ENCODE measurements at regions not wholly inside any gene's neighbourhood (a gene's known extent, or its start where the extent isn't known, plus 50 kb on each side); places are given as distances from the start of the nearest gene placed in this dataset.

- DNase-seq, result no peak
- Histone ChIP-seq H4K5ac (ENCODE audit: low read depth, low read length) (no peak overlapping the region), H3K9me1 (ENCODE audit: insufficient read depth, low read length) (no peaks in the 10 kb centered on the region), H4K20me1 (ENCODE audit: insufficient read depth, low read length) (no peaks in the 10 kb centered on the region), H3K27me3 (ENCODE audit: control insufficient read depth, insufficient read depth, low read length) (no peaks in the 10 kb centered on the region; the same call in 1 of the 2 replicates), H4K91ac (ENCODE audit: insufficient read depth, low read depth, low read length) (no peak overlapping the region), H3K4me1 (ENCODE audit: control insufficient read depth, insufficient read depth, low read length) (no peaks in the 10 kb centered on the region), H3K9me3 (ENCODE audit: control insufficient read depth, insufficient read depth, low read length) (no peaks in the 10 kb centered on the region), H4K8ac (ENCODE audit: low read depth in 2 of 2, low read length in 2 of 2) (no peak overlapping the region), H2BK120ac (ENCODE audit: low read depth, low read length) (no peak overlapping the region), H3K36me3 (ENCODE audit: control insufficient read depth, insufficient read depth, low read length) (no peaks in the 10 kb centered on the region), H3K4ac (ENCODE audit: low read depth, low read length) (no peak overlapping the region), H3K56ac (ENCODE audit: extremely low read depth, insufficient read depth, low read length) (no peak overlapping the region), H3K27ac (ENCODE audit: insufficient read depth, low read length) (no peak overlapping the region), H2BK20ac (ENCODE audit: low read depth, low read length) (no peak overlapping the region), H3K9ac (ENCODE audit: low read depth, low read length) (no peak overlapping the region), H3K14ac (replicated peaks; ENCODE audit: low read depth, low read length) (no peak overlapping the region), H2AK5ac (ENCODE audit: low read depth, low read length) (no peak overlapping the region), H2AFZ (replicated peaks; ENCODE audit: low read length, poor library complexity) (no peak overlapping the region), H3K79me1 (ENCODE audit: low read depth in 1 of 2, low read length in 2 of 2) (no peaks in the 10 kb centered on the region), H2AK9ac (replicated peaks; ENCODE audit: low read depth, low read length, poor library complexity) (no peak overlapping the region), H3K18ac (ENCODE audit: low read depth, low read length) (no peak overlapping the region), H3K23ac (ENCODE audit: low read depth, low read length) (no peak overlapping the region), H2BK5ac (ENCODE audit: low read depth, low read length, poor library complexity, severe bottlenecking) (no peak overlapping the region), H3K4me3 (ENCODE audit: insufficient read depth, low read depth, low read length) (no peak overlapping the region), H2BK15ac (ENCODE audit: low read depth, low read length) (no peak overlapping the region), H3K4me2 (ENCODE audit: low read depth, low read length) (no peak overlapping the region)
- in situ Hi-C loops (cut with MboI; ENCODE audit: low sequenced_read_pairs), result no loop called here
- no TSS peak for BruUV-seq (replicated peaks)
- dilution Hi-C loops (cut with HindIII; ENCODE audit: low sequenced_read_pairs, unreplicated experiment), result no loop called here
- no CpG with 5 or more reads among the region's 1 CpG for WGBS, 2 experiments (ENCODE audit: extremely low coverage in 2 of 2, insufficient read length in 1 of 2)
- intact Hi-C loops (cut with micrococcal nuclease), result no loop called here
- no peak for TF ChIP-seq NFE2L2 (IDR thresholded peaks at IDR 0.05; ENCODE audit: low read depth, low read length)
- CTCF ChIA-PET, result no interaction called here
- no peak for ATAC-seq (ENCODE audit: low read depth)
- POLR2A ChIA-PET (ENCODE audit: unreplicated experiment), result no interaction called here
Observed at GRCh38 chr12:77256956-77257355, 191.6 kb upstream of the E2F7 start.

All from IMR-90 (cell line).